Peyer's patch (tissue), 4 donors: ENCODE measurements at regions not wholly inside any gene's neighbourhood (a gene's known extent, or its start where the extent isn't known, plus 50 kb on each side); places are given as distances from the start of the nearest gene placed in this dataset.

Experiments
- DNase-seq, 3 donors: peaks; one replicate each; pipeline ENCODE4 v3.0.0-alpha.2; 2017 to 2019
- H3K27ac ChIP-seq, 4 donors: fragments of 200-600 bp; sonication (generic); one replicate each; pipeline ENCODE4 v1.5.1; 2016 to 2019
- H3K27me3 ChIP-seq, 2 donors: fragments of 200-600 bp; sonication (generic); one replicate each; pipeline ENCODE4 v1.5.1; 2019
- H3K36me3 ChIP-seq, 3 donors: fragments of 200-600 bp; sonication (generic); one replicate each; pipeline ENCODE4 v1.5.1; 2016 to 2019
- H3K4me1 ChIP-seq, 4 donors: fragments of 200-600 bp; sonication (generic); one replicate each; pipeline ENCODE4 v1.5.1; 2016 to 2019
- H3K4me3 ChIP-seq, 4 donors: fragments of 200-600 bp; sonication (generic); 1 replicate in 3 of 4; 2 replicates in 1 of 4; pipeline ENCODE4 v1.5.1; 2016 to 2019; ENCODE audit warnings: mild to moderate bottlenecking in 1 of 4
- H3K9me3 ChIP-seq, 4 donors: fragments of 200-600 bp; sonication (generic); one replicate each; pipeline ENCODE4 v1.5.1; 2016 to 2019; ENCODE audit warnings: mild to moderate bottlenecking in 1 of 4
- POLR2A ChIP-seq, 2 donors: fragments of 450-650 bp; IDR thresholded peaks; one replicate each; pipeline ENCODE4 v1.5.1; 2017; ENCODE audit warnings: antibody characterized with exemption in 2 of 2, mild to moderate bottlenecking in 2 of 2, moderate library complexity in 2 of 2
- TF ChIP-seq, protein P1 (sequence below), 6 experiments: fragments of 450-650 bp in 4 of 6; fragments of 200-600 bp in 2 of 6; sonication (generic) in 1 of 6; IDR thresholded peaks; one replicate each; pipeline ENCODE4 v1.5.1; 2017 to 2019; ENCODE audit warnings: antibody characterized with exemption in 6 of 6, mild to moderate bottlenecking in 3 of 6, moderate library complexity in 1 of 6

DNA sequence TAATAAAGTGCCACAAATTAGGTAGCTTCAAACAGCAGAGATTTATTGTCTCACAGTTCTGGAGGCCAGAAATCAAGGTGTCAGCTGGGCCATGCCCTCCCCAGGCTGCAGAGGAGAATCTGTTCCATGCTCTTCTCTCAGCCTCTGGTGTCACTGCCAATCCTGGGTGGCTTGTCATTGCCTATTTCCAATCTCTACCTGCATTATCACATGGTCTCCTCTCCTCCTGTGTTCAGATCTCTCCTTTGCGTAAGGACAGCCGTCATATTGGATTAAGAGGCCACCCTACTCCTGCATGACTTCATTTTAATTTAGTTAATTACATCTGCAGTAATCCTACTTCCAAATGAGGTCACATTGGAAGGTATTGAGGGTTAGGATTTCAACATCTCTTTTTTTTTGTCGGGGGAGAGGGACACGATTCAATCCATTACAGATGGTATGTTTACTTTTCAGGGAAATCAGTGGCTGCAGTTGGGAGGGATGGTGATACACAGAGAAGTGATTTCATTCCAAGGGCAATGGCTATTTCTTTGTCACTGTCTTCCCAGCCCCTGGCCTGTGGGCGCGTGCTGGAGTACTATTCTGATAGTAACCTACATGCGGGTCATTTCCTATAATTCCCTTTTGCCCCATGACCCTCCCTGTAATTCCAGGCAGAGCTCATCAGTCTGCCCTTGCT, 169.4 kb downstream of the MINAR1 start:
- no peaks in the 10 kb centered on the region for H3K9me3 ChIP-seq
- no peak overlapping the region for H3K27ac ChIP-seq
- no peak for TF ChIP-seq POLR2A (IDR thresholded peaks at IDR 0.05)
- TF ChIP-seq, protein P1, sequence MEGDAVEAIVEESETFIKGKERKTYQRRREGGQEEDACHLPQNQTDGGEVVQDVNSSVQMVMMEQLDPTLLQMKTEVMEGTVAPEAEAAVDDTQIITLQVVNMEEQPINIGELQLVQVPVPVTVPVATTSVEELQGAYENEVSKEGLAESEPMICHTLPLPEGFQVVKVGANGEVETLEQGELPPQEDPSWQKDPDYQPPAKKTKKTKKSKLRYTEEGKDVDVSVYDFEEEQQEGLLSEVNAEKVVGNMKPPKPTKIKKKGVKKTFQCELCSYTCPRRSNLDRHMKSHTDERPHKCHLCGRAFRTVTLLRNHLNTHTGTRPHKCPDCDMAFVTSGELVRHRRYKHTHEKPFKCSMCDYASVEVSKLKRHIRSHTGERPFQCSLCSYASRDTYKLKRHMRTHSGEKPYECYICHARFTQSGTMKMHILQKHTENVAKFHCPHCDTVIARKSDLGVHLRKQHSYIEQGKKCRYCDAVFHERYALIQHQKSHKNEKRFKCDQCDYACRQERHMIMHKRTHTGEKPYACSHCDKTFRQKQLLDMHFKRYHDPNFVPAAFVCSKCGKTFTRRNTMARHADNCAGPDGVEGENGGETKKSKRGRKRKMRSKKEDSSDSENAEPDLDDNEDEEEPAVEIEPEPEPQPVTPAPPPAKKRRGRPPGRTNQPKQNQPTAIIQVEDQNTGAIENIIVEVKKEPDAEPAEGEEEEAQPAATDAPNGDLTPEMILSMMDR (IDR thresholded peaks at IDR 0.05), result no peak
- H3K4me3 ChIP-seq, result no peak overlapping the region
- DNase-seq, result no peak
- H3K4me1 ChIP-seq, result no peaks in the 10 kb centered on the region
- no peaks in the 10 kb centered on the region for H3K27me3 ChIP-seq
- H3K36me3 ChIP-seq, result no peaks in the 10 kb centered on the region

DNA sequence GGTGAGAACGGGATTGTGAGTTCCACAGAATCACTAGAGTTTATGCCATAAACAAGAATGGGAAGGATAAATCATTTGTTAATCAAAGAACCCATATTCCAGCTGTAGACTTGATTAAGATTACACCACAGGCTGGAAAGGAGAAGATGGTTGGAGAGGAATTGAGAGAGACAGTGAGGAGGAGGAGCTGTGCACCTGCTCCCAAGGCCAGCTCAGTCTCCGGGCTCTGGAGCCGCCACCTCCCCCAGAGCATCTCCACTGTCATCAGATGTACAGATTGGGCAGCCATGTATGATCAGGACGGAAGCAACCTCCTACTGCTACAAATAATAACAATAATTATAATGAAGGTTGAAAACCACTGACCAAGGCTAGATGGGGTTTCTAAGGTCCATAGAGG, 170.0 kb downstream of the MINAR1 start:
- H3K4me1 ChIP-seq, result no peaks in the 10 kb centered on the region

DNA sequence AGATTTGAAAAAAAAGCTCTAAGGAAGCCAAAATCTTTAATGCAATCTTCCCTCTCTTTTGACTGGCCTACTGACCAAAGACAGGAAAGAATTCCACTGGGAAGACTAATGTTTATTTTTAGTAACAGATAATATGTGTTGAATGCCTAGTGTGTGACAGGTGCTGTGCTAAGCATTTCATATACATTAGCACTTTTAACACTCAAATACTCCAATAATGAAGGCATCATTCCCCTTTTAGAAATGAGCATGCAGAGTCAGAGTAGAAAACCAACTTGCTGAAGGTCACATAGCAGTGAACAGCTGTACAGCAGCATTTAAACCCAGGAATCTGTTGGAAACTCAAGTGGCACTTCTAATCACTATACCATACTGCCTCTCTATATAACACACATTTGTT, 170.6 kb downstream of the MINAR1 start:
- H3K36me3 ChIP-seq, result no peaks in the 10 kb centered on the region
- no peaks in the 10 kb centered on the region for H3K27me3 ChIP-seq
- DNase-seq, result no peak
- no peak overlapping the region for H3K4me3 ChIP-seq
- H3K9me3 ChIP-seq, result no peaks in the 10 kb centered on the region
- H3K4me1 ChIP-seq, result no peaks in the 10 kb centered on the region
- H3K27ac ChIP-seq, result no peak overlapping the region
- TF ChIP-seq, protein P1 (IDR thresholded peaks at IDR 0.05), result no peak
- no peak for TF ChIP-seq POLR2A (IDR thresholded peaks at IDR 0.05)

More for the DNA sequence above, 170.0 kb downstream of the MINAR1 start:
- Histone ChIP-seq H3K9me3 (no peaks in the 10 kb centered on the region), H3K36me3 (no peaks in the 10 kb centered on the region), H3K27ac (no peak overlapping the region), H3K4me3 (no peak overlapping the region), H3K27me3 (no peaks in the 10 kb centered on the region)
- DNase-seq, result no peak
- TF ChIP-seq, protein P1 (IDR thresholded peaks at IDR 0.05), result no peak
- TF ChIP-seq POLR2A (IDR thresholded peaks at IDR 0.05), result no peak

DNA sequence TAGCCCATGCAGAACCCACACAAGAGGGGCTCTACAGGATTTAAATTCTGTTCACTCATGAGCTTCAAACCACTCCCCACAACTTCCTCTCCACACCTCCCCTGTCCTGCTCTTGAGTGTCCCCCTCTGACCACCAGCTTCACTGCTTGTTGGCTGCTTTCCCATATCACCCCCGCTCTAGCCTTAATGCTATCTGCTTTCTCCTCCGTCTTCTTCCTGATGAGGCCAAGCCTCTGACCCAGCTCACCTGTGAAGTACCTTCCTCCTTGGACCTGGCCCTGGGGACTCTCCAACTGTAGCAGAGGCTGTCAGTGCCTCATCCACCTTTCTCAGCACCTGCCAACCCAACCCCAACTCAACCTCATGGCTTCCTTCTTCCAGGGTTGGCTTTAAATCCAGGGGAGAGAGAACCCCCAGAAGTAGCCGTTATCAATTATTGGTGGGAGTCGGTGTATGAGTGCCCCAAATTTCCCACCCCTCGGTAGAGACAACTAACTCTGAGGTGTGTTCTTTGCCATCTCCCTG, 174.8 kb downstream of the MINAR1 start:
- Histone ChIP-seq H3K9me3 (no peaks in the 10 kb centered on the region), H3K27ac (no peak overlapping the region), H3K4me3 (no peak overlapping the region), H3K36me3 (no peaks in the 10 kb centered on the region), H3K27me3 (no peaks in the 10 kb centered on the region), H3K4me1 (no peaks in the 10 kb centered on the region)
- TF ChIP-seq, protein P1 (IDR thresholded peaks at IDR 0.05), result no peak
- no peak for TF ChIP-seq POLR2A (IDR thresholded peaks at IDR 0.05)
- no peak for DNase-seq

DNA sequence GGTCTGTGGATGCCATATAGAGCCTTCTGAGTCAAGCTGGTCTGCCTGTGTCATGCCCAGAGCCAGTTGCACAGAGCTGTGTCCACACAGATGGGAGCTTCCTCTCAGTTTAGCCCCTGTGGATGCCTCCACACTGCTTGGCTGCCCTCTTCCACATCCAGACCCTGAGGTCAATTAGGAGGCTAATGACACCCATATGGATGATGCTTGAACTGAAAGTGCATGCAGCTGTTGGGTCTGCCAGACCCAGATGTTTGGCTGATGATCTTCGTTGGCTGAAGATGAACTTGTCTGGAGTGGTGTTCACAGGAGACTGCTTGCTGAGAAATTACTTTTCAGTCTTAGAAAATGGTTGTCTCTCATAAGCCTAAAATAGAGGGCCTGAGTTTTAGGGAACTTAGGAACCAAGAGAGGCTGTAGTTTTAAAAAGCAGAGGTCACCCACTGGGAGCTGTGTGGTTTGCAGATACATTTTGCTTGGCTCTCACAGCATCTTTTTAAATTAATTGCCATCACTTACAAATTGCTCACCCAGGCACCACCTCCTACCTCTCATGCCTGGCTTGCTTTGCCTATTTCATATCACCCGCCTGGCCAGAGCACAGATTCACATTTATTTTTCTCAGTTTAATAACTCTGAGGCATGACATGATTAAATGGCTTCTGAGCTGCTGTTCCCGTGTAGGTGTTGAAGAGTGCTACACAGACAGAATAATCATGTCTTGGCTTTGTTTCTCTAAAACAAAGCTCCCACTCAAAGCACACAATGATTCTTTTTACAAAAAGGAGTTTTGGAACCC, 176.1 kb downstream of the MINAR1 start:
- Histone ChIP-seq H3K36me3 (no peaks in the 10 kb centered on the region), H3K27me3 (no peaks in the 10 kb centered on the region), H3K27ac (no peak overlapping the region), H3K4me1 (no peaks in the 10 kb centered on the region), H3K9me3 (no peaks in the 10 kb centered on the region), H3K4me3 (no peak overlapping the region)
- TF ChIP-seq, protein P1 (IDR thresholded peaks at IDR 0.05), result no peak
- TF ChIP-seq POLR2A (IDR thresholded peaks at IDR 0.05), result no peak
- DNase-seq, result no peak
